Renal cortical epithelial cell (primary cell): ENCODE measurements at regions not wholly inside any gene's neighbourhood (a gene's known extent, or its start where the extent isn't known, plus 50 kb on each side); places are given as distances from the start of the nearest gene placed in this dataset.

Experiments used
- DNase-seq: peaks from one replicate; pipeline ENCODE4 v3.0.0-alpha.2; 2011; ENCODE audit warnings: low read depth

- no peak for DNase-seq
Observed at GRCh38 chr1:96361961-96362360, 359.6 kb upstream of the PTBP2 start.

GRCh38 chr1:96362623-96363022, 359.0 kb upstream of the PTBP2 start:
- DNase-seq, result peak; percentile 100

- no peak for DNase-seq
Observed at GRCh38 chr1:96363826-96364225, 357.8 kb upstream of the PTBP2 start.

GRCh38 chr1:96364576-96364975, 357.0 kb upstream of the PTBP2 start:
- no peak for DNase-seq

- DNase-seq, result peak; percentile 53
Observed at GRCh38 chr1:96365076-96365475, 356.5 kb upstream of the PTBP2 start.

GRCh38 chr1:96365596-96366390, 355.8 kb upstream of the PTBP2 start:
- DNase-seq, result no peak

GRCh38 chr1:96366516-96366915, 355.1 kb upstream of the PTBP2 start:
- no peak for DNase-seq

- no peak for DNase-seq
Observed at GRCh38 chr1:96367791-96368190, 353.8 kb upstream of the PTBP2 start.

GRCh38 chr1:96370757-96371156, 350.8 kb upstream of the PTBP2 start:
- DNase-seq, result peak; percentile 67

GRCh38 chr1:96372881-96373280, 348.7 kb upstream of the PTBP2 start:
- DNase-seq, result no peak

GRCh38 chr1:96374076-96374762, 347.4 kb upstream of the PTBP2 start:
- no peak for DNase-seq

- no peak for DNase-seq
Observed at GRCh38 chr1:96376846-96377245, 344.7 kb upstream of the PTBP2 start.

- DNase-seq, result no peak
Observed at GRCh38 chr1:96384611-96385010, 337.0 kb upstream of the PTBP2 start.

GRCh38 chr1:96387785-96388184, 333.8 kb upstream of the PTBP2 start:
- no peak for DNase-seq

GRCh38 chr1:96388421-96389310, 332.9 kb upstream of the PTBP2 start:
- DNase-seq, result peak; percentile 34

- DNase-seq, result no peak
Observed at GRCh38 chr1:96400089-96400488, 321.5 kb upstream of the PTBP2 start.

- no peak for DNase-seq
Observed at GRCh38 chr1:96409087-96409486, 312.5 kb upstream of the PTBP2 start.

GRCh38 chr1:96409689-96410088, 311.9 kb upstream of the PTBP2 start:
- no peak for DNase-seq

GRCh38 chr1:96411006-96411405, 310.6 kb upstream of the PTBP2 start:
- no peak for DNase-seq

- no peak for DNase-seq
Observed at GRCh38 chr1:96414598-96414997, 307.0 kb upstream of the PTBP2 start.

GRCh38 chr1:96416111-96416595, 305.4 kb upstream of the PTBP2 start:
- peak; percentile 73 for DNase-seq
